ENCODE measurements at regions not wholly inside any gene's neighbourhood (a gene's known extent, or its start where the extent isn't known, plus 50 kb on each side); places are given as distances from the start of the nearest gene placed in this dataset.

DNA sequence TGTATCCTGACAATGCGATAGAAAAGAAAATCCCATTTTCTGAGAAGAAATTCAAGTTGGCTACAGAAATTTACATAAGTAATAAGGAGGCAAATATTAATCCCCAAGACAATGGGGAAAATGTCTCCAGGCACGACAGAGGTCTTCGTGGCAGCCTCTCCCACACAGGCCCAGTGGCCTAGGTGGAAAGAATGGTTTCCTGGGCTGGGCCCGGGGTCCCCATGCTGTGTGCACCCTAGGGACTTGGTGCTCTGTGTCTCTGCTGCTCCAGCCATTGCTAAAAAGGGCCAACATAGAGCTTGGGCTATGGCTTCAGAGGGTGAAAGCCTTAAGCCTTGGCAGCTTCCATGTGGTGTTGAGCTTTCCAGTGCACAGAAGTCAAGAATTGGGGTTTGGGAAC, 102.5 kb upstream of the LYPLAL1 start:
- no peaks in the 10 kb centered on the region for H3K27me3 ChIP-seq
- 94 to 97% methylated on average over 4 of the region's 4 CpGs for WGBS, 2 donors
- no peaks in the 10 kb centered on the region for H3K36me3 ChIP-seq
- DNase-seq (no peak), ATAC-seq (ENCODE audit: low FRiP score in 2 of 2) (no peak)
- no peak overlapping the region for H3K4me3 ChIP-seq
- peaks cover 3 to 9% (median 5%) of the 10 kb centered on the region in 4 donors for H3K4me1 ChIP-seq
- no peak overlapping the region for H3K27ac ChIP-seq
- no peaks in the 10 kb centered on the region for H3K9me3 ChIP-seq
- TF ChIP-seq EP300 (IDR thresholded peaks at IDR 0.05), result no peak
- no peak for TF ChIP-seq POLR2A (IDR thresholded peaks at IDR 0.05)
- TF ChIP-seq, protein P1, sequence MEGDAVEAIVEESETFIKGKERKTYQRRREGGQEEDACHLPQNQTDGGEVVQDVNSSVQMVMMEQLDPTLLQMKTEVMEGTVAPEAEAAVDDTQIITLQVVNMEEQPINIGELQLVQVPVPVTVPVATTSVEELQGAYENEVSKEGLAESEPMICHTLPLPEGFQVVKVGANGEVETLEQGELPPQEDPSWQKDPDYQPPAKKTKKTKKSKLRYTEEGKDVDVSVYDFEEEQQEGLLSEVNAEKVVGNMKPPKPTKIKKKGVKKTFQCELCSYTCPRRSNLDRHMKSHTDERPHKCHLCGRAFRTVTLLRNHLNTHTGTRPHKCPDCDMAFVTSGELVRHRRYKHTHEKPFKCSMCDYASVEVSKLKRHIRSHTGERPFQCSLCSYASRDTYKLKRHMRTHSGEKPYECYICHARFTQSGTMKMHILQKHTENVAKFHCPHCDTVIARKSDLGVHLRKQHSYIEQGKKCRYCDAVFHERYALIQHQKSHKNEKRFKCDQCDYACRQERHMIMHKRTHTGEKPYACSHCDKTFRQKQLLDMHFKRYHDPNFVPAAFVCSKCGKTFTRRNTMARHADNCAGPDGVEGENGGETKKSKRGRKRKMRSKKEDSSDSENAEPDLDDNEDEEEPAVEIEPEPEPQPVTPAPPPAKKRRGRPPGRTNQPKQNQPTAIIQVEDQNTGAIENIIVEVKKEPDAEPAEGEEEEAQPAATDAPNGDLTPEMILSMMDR (IDR thresholded peaks at IDR 0.05), result no peak
- no peak for TF ChIP-seq POLR2AphosphoS5 (IDR thresholded peaks at IDR 0.05)

DNA sequence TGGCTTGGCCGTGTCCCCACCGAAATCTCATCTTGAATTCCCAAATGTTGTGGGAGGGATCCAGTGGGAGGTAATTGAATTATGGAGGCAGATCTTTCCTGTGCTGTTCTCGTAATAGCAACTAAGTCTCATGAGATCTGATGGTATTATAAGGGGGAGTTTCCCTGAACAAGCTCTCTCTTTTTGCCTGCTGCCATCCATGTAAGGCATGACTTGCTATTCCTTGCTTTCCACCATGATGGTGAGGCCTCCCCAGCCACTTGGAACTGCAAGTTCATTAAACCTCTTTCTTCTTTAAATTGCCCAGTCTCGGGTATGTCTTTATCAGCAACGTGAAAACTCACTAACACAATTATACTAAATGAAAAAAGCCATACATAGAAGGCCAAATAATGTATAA, 101.3 kb upstream of the LYPLAL1 start:
- H3K27me3 ChIP-seq, result no peaks in the 10 kb centered on the region
- H3K4me3 ChIP-seq, result no peak overlapping the region
- peaks cover 0 to 6% (median 3%) of the 10 kb centered on the region in 4 donors for H3K4me1 ChIP-seq
- H3K36me3 ChIP-seq, result no peaks in the 10 kb centered on the region
- no peaks in the 10 kb centered on the region for H3K9me3 ChIP-seq
- ATAC-seq (ENCODE audit: low FRiP score in 2 of 2) (no peak), DNase-seq (no peak)
- no peak overlapping the region for H3K27ac ChIP-seq
- 93 to 96% methylated on average over 5 of the region's 5 CpGs for WGBS, 2 donors
- TF ChIP-seq EP300 (IDR thresholded peaks at IDR 0.05) (no peak), POLR2AphosphoS5 (IDR thresholded peaks at IDR 0.05) (no peak), POLR2A (IDR thresholded peaks at IDR 0.05) (no peak)
- TF ChIP-seq, protein P1 (IDR thresholded peaks at IDR 0.05), result no peak

DNA sequence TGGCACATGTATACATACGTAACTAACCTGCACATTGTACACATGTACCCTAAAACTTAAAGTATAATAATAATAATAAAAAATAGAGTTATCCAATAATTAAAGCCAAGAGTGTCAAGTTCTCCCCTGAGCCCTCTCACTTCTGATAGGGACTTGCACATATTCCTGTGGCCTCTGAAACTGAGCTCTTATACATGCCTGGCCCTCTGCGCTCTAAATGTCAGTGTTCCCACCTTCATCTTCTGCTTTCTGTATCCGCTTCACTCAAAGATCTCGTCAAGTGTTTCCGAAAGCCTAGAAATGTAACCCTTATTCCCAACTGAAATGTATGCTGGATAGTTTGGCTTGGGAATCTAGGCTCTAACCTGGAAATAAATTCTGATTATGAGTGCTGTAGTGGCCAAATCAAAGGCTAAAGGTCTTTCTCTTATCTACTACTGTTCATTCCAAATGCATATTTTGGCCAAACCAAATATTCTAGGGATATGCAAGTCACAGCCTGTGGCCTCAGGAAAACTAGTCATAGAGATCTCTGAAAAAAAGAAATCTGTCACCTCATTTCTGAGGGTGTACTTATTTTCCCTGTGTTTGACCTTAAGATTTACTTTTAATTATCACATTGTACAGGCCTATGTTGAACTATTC, 99.5 kb upstream of the LYPLAL1 start:
- ATAC-seq (ENCODE audit: low FRiP score in 2 of 2) (no peak), DNase-seq (no peak)
- Histone ChIP-seq H3K36me3 (no peaks in the 10 kb centered on the region), H3K27ac (no peak overlapping the region), H3K4me3 (no peak overlapping the region), H3K4me1 (peaks cover 0 to 6% (median 3%) of the 10 kb centered on the region in 4 donors), H3K27me3 (no peaks in the 10 kb centered on the region), H3K9me3 (no peaks in the 10 kb centered on the region)
- 87 to 97% methylated on average over 5 of the region's 5 CpGs for WGBS, 2 donors
- TF ChIP-seq, protein P1 (IDR thresholded peaks at IDR 0.05), result no peak
- TF ChIP-seq EP300 (IDR thresholded peaks at IDR 0.05) (no peak), POLR2A (IDR thresholded peaks at IDR 0.05) (no peak), POLR2AphosphoS5 (IDR thresholded peaks at IDR 0.05) (no peak)

DNA sequence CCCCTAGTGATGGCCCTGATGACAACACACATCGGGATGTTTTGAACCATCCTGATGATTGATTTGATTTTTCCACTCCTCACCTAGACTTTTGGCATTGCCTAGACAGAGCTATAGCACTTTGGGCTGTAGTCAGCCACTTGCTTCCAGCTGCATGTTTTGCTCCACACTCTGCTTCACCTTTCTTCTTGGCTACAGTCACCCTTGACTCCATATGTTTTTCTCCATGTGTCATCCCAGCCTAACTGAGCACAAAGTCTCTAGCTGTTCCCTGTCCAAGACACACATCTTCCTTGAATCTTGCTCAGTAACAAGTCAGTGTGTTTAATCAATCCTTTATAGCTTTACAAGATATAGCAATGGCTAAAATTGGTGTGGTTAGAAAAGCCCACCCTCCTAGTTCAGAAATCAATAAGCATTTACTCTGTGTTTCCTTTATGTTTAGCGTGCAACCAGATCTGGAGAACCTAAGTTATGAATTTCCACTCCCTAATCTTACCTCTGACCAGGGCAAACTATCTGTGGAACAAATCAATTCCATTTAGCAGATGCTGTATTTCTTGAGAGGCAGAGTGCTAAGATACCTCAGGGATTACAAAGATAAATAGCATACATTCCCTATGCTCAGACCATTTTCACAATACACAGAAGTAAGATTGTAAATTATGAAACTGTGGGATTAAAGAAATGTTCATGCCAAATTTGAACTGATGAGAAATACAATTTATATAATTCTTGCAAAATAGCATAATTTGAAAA, 98.4 kb upstream of the LYPLAL1 start:
- Histone ChIP-seq H3K4me3 (no peak overlapping the region), H3K27me3 (no peaks in the 10 kb centered on the region), H3K27ac (no peak overlapping the region), H3K9me3 (no peaks in the 10 kb centered on the region), H3K36me3 (no peaks in the 10 kb centered on the region), H3K4me1 (peaks cover 0 to 6% (median 3%) of the 10 kb centered on the region in 4 donors)
- 79 to 82% methylated on average over 2 of the region's 2 CpGs for WGBS, 2 donors
- DNase-seq, result no peak
- no peak for ATAC-seq (ENCODE audit: low FRiP score in 2 of 2)
- TF ChIP-seq, protein P1 (IDR thresholded peaks at IDR 0.05), result no peak
- TF ChIP-seq EP300 (IDR thresholded peaks at IDR 0.05) (no peak), POLR2A (IDR thresholded peaks at IDR 0.05) (no peak), POLR2AphosphoS5 (IDR thresholded peaks at IDR 0.05) (no peak)

All from upper lobe of left lung (tissue), 6 donors.